ENCODE measurements at regions not wholly inside any gene's neighbourhood (a gene's known extent, or its start where the extent isn't known, plus 50 kb on each side); places are given as distances from the start of the nearest gene placed in this dataset.
"Not testable (repeated sequence)": the region's sequence is repeated elsewhere in the genome, so short reads cannot be mapped to it uniquely, and the experiment has no call there.

DNA sequence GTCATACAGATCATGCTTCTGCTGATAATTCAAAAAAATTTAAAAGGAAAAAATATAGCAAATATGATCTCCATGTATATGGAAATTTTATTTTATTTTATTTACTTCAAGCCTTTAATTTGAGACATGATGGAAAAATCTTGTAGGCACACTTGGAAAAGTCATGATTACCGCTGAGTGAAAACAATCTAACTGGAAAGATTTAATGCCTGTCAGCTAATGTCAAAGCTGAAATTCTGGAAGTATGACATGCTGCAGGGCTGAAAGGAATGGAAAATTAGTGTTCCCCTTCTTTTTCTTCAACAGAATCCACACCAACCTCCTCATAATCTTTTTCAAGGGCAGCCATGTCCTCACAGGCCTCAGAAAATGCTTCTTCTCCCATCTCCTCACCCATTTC, 58.2 kb downstream of the RPRM start:
- Histone ChIP-seq H3K9ac (ENCODE audit: low read length in 5 of 5) (no peak overlapping the region), H3K9me3 (ENCODE audit: control insufficient read depth in 5 of 5, low read length in 5 of 5) (no peaks in the 10 kb centered on the region), H3K36me3 (ENCODE audit: control insufficient read depth in 5 of 5, insufficient read depth in 5 of 5, low read length in 5 of 5) (no peaks in the 10 kb centered on the region), H3K4me3 (ENCODE audit: low read depth in 1 of 5, low read length in 5 of 5) (no peak overlapping the region), H3K27me3 (ENCODE audit: control insufficient read depth in 5 of 5, insufficient read depth in 4 of 5, low read length in 5 of 5) (no peaks in the 10 kb centered on the region), H3K4me1 (ENCODE audit: control insufficient read depth in 5 of 5, insufficient read depth in 5 of 5, low read length in 5 of 5) (no peaks in the 10 kb centered on the region), H3K27ac (ENCODE audit: low read depth, low read length) (no peak overlapping the region)

DNA sequence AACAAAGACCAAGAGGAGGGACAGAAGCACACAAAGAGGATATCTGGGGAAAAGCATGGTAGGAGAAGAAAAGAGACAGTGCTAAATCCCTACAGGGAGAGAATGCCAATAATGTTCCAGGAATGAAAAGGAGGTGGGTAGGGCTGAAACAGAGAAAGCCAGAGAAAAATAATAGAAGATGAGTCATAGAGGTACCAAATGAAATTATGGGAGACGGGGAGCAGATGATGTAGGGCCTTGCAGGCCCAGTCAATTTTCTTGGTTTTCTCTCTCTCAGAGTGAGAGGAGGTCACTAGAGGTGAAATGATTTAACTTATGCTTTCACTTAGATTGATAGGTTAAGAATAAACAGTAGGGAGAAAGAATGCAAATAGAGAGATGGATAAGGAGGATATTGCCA, 61.5 kb downstream of the RPRM start:
- no peak overlapping the region for H3K4me3 ChIP-seq (ENCODE audit: low read depth in 1 of 5, low read length in 5 of 5)
- no peak overlapping the region for H3K9ac ChIP-seq (ENCODE audit: low read length in 5 of 5)
- no peak overlapping the region for H3K27ac ChIP-seq (ENCODE audit: low read depth, low read length)
- H3K36me3 ChIP-seq (ENCODE audit: control insufficient read depth in 5 of 5, insufficient read depth in 5 of 5, low read length in 5 of 5): no peaks in the 10 kb centered on the region
- H3K4me1 ChIP-seq (ENCODE audit: control insufficient read depth in 5 of 5, insufficient read depth in 5 of 5, low read length in 5 of 5): no peaks in the 10 kb centered on the region
- no peaks in the 10 kb centered on the region for H3K27me3 ChIP-seq (ENCODE audit: control insufficient read depth in 5 of 5, insufficient read depth in 4 of 5, low read length in 5 of 5)
- H3K9me3 ChIP-seq (ENCODE audit: control insufficient read depth in 5 of 5, low read length in 5 of 5): no peaks in the 10 kb centered on the region

DNA sequence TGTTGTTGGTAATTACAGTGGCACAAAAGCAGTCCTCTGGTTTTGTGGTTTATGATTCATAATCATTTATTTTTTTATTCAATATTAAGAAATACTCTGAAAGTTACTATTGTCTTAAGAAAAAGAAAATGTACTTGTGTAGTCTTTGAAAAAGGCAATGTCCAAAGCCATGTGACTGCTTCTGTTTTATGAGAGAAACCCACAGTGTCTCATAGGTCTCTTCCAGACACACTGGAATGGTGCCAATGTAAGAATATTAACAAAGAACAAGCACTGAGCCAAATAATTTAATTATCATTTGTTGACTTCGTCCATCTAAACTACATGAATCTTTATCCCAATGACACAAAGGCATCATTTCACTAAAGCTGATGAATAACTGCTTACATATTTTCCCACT, 62.5 kb downstream of the RPRM start:
- Histone ChIP-seq H3K4me3 (ENCODE audit: low read depth in 1 of 5, low read length in 5 of 5) (no peak overlapping the region), H3K27me3 (ENCODE audit: control insufficient read depth in 5 of 5, insufficient read depth in 4 of 5, low read length in 5 of 5) (no peaks in the 10 kb centered on the region), H3K4me1 (ENCODE audit: control insufficient read depth in 5 of 5, insufficient read depth in 5 of 5, low read length in 5 of 5) (no peaks in the 10 kb centered on the region), H3K27ac (ENCODE audit: low read depth, low read length) (no peak overlapping the region), H3K9ac (ENCODE audit: low read length in 5 of 5) (no peak overlapping the region), H3K36me3 (ENCODE audit: control insufficient read depth in 5 of 5, insufficient read depth in 5 of 5, low read length in 5 of 5) (no peaks in the 10 kb centered on the region), H3K9me3 (ENCODE audit: control insufficient read depth in 5 of 5, low read length in 5 of 5) (no peaks in the 10 kb centered on the region)

DNA sequence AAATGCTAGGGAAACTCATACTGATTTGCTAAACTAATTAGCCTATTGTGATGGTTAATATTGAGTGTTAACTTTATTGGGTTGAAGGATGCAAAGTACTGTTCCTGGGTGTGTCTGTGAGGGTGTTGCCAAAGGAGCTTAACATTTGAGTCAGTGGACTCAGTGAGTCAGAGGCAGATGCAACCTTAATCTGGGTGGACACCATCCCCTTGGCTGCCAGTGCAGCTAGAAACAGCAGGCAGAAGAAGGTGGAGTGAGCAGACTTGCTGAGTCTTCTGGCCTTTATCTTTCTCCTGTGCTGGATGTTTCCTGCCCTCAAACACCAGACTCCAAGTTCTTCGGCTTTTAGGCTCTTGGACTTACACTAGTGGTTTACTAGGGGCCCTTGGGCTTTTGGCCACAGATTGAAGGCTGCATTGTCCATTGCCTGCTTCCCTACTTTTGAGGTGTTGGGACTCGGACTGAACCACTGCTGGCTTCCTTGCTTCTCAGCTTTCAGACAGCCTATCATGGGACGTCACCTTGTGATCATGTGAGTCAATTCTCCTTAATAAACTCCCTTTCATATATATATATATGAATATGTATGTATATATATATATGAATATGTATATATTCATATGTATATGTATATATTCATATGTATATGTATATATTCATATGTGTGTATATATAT, 69.7 kb downstream of the RPRM start:
- Histone ChIP-seq H3K27ac (ENCODE audit: low read depth, low read length) (no peak overlapping the region), H3K36me3 (ENCODE audit: control insufficient read depth in 5 of 5, insufficient read depth in 5 of 5, low read length in 5 of 5) (no peaks in the 10 kb centered on the region), H3K9me3 (ENCODE audit: control insufficient read depth in 5 of 5, low read length in 5 of 5) (no peaks in the 10 kb centered on the region), H3K4me1 (ENCODE audit: control insufficient read depth in 5 of 5, insufficient read depth in 5 of 5, low read length in 5 of 5) (no peaks in the 10 kb centered on the region), H3K9ac (ENCODE audit: low read length in 5 of 5) (no peak overlapping the region), H3K27me3 (ENCODE audit: control insufficient read depth in 5 of 5, insufficient read depth in 4 of 5, low read length in 5 of 5) (no peaks in the 10 kb centered on the region), H3K4me3 (ENCODE audit: low read depth in 1 of 5, low read length in 5 of 5) (no peak overlapping the region)

DNA sequence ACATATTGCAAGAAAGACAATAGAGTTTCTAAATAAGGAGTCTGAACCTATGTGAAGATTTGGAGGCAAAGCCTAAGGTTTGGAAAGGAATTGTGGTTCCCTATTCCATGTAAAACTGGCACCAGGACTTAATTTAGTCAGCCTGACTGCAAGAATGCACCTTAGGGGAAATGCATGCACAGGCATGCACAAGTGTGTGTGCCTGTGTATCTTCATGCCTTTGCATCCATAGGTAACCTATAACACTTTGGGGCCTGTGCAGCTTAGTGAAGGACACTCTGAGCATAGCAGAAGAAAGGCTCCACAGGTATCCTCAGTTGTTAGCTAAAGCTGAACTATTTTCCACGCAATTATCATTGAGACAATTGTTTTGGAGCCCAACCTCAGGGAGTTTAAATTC, 73.4 kb downstream of the RPRM start:
- no peak overlapping the region for H3K27ac ChIP-seq (ENCODE audit: low read depth, low read length)
- no peak overlapping the region for H3K4me3 ChIP-seq (ENCODE audit: low read depth in 1 of 5, low read length in 5 of 5)
- no peak overlapping the region for H3K9ac ChIP-seq (ENCODE audit: low read length in 5 of 5)
- no peaks in the 10 kb centered on the region for H3K36me3 ChIP-seq (ENCODE audit: control insufficient read depth in 5 of 5, insufficient read depth in 5 of 5, low read length in 5 of 5)
- no peaks in the 10 kb centered on the region for H3K27me3 ChIP-seq (ENCODE audit: control insufficient read depth in 5 of 5, insufficient read depth in 4 of 5, low read length in 5 of 5)
- no peaks in the 10 kb centered on the region for H3K9me3 ChIP-seq (ENCODE audit: control insufficient read depth in 5 of 5, low read length in 5 of 5)
- no peaks in the 10 kb centered on the region for H3K4me1 ChIP-seq (ENCODE audit: control insufficient read depth in 5 of 5, insufficient read depth in 5 of 5, low read length in 5 of 5)

DNA sequence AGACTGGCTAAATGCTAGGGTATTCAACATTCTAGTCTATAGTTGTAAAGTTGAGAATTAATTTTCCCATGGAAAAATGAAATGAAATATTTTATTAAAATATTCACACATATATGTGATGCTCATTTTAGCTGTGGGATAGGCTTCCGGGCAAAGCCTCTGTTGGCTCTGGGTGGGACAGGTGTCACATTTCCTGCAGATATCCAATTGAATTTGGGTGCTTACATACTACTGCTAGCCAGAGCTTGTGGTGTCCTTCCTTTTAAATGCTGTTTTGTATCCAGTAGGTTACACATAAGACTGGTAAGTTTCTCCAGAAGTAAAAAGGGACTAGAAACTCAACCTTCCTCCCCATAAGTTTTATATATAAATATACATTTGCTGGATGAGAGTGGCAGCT, 73.8 kb downstream of the RPRM start:
- Histone ChIP-seq H3K9me3 (ENCODE audit: control insufficient read depth in 5 of 5, low read length in 5 of 5) (no peaks in the 10 kb centered on the region), H3K4me3 (ENCODE audit: low read depth in 1 of 5, low read length in 5 of 5) (no peak overlapping the region), H3K4me1 (ENCODE audit: control insufficient read depth in 5 of 5, insufficient read depth in 5 of 5, low read length in 5 of 5) (no peaks in the 10 kb centered on the region), H3K27ac (ENCODE audit: low read depth, low read length) (no peak overlapping the region), H3K27me3 (ENCODE audit: control insufficient read depth in 5 of 5, insufficient read depth in 4 of 5, low read length in 5 of 5) (no peaks in the 10 kb centered on the region), H3K9ac (ENCODE audit: low read length in 5 of 5) (no peak overlapping the region), H3K36me3 (ENCODE audit: control insufficient read depth in 5 of 5, insufficient read depth in 5 of 5, low read length in 5 of 5) (no peaks in the 10 kb centered on the region)

DNA sequence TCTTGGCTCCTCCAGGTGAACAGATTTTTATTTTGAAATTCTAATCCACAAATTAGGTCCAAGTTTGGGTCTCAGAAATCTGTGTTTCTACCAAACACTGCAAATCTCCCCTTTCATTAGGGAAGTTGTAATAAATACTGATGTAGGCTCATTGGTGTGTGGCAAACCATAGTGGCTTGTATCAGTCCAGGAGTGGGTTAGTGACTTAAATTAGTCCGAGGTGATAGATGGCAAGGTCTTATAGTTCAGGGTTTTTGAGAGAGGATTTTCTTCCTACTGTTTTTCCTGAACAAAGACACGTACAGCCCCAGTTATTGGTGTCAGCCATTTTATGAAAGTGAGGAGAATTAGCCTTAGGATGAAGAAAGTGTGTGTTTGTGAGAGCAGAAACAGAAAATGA, 74.6 kb downstream of the RPRM start:
- H3K4me1 ChIP-seq (ENCODE audit: control insufficient read depth in 5 of 5, insufficient read depth in 5 of 5, low read length in 5 of 5): no peaks in the 10 kb centered on the region
- H3K4me3 ChIP-seq (ENCODE audit: low read depth in 1 of 5, low read length in 5 of 5): no peak overlapping the region
- no peak overlapping the region for H3K9ac ChIP-seq (ENCODE audit: low read length in 5 of 5)
- no peaks in the 10 kb centered on the region for H3K27me3 ChIP-seq (ENCODE audit: control insufficient read depth in 5 of 5, insufficient read depth in 4 of 5, low read length in 5 of 5)
- H3K9me3 ChIP-seq (ENCODE audit: control insufficient read depth in 5 of 5, low read length in 5 of 5): no peaks in the 10 kb centered on the region
- H3K27ac ChIP-seq (ENCODE audit: low read depth, low read length): no peak overlapping the region
- no peaks in the 10 kb centered on the region for H3K36me3 ChIP-seq (ENCODE audit: control insufficient read depth in 5 of 5, insufficient read depth in 5 of 5, low read length in 5 of 5)

DNA sequence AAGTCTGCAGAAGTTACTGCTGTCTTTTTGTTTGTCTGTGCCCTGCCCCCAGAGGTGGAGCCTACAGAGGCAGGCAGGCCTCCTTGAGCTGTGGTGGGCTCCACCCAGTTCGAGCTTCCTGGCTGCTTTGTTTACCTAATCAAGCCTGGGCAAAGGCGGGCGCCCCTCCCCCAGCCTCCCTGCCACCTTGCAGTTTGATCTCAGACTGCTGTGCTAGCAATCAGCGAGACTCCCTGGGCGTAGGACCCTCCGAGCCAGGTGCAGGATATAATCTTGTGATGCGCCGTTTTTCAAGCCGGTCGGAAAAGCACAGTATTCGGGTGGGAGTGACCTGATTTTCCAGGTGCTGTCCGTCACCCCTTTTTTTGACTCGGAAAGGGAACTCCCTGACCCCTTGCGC, 75.2 kb downstream of the RPRM start:
- H3K4me3 ChIP-seq (ENCODE audit: low read depth in 1 of 5, low read length in 5 of 5); H3K36me3 ChIP-seq (ENCODE audit: control insufficient read depth in 5 of 5, insufficient read depth in 5 of 5, low read length in 5 of 5); H3K27me3 ChIP-seq (ENCODE audit: control insufficient read depth in 5 of 5, insufficient read depth in 4 of 5, low read length in 5 of 5); H3K4me1 ChIP-seq (ENCODE audit: control insufficient read depth in 5 of 5, insufficient read depth in 5 of 5, low read length in 5 of 5); H3K27ac ChIP-seq (ENCODE audit: low read depth, low read length); H3K9ac ChIP-seq (ENCODE audit: low read length in 5 of 5); H3K9me3 ChIP-seq (ENCODE audit: control insufficient read depth in 5 of 5, low read length in 5 of 5): not testable (repeated sequence)

DNA sequence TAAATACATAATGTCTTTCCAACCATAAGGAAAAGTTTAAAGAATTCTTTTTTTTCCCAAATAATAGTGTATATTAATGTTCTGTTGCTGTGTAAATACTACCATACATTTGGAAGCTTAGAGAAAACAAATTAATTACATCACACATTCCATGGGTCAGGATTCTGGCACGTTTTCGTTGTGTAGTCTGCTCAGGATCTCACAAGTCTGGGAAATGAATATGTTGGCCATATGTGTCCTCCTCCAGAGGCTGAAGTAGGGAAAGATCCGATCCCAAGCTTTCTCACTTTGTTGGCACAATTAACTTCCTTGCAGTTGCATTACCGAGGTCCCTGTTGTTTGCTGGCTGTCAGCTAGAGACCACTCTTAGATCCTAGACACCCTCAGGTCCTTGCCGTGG, 83.9 kb downstream of the RPRM start:
- no peak overlapping the region for H3K9ac ChIP-seq (ENCODE audit: low read length in 5 of 5)
- H3K36me3 ChIP-seq (ENCODE audit: control insufficient read depth in 5 of 5, insufficient read depth in 5 of 5, low read length in 5 of 5): no peaks in the 10 kb centered on the region
- peaks cover 0 to 4% (median 0%) of the 10 kb centered on the region in 5 donors for H3K9me3 ChIP-seq (ENCODE audit: control insufficient read depth in 5 of 5, low read length in 5 of 5)
- no peaks in the 10 kb centered on the region for H3K27me3 ChIP-seq (ENCODE audit: control insufficient read depth in 5 of 5, insufficient read depth in 4 of 5, low read length in 5 of 5)
- H3K4me3 ChIP-seq (ENCODE audit: low read depth in 1 of 5, low read length in 5 of 5): no peak overlapping the region
- no peaks in the 10 kb centered on the region for H3K4me1 ChIP-seq (ENCODE audit: control insufficient read depth in 5 of 5, insufficient read depth in 5 of 5, low read length in 5 of 5)
- H3K27ac ChIP-seq (ENCODE audit: low read depth, low read length): no peak overlapping the region

DNA sequence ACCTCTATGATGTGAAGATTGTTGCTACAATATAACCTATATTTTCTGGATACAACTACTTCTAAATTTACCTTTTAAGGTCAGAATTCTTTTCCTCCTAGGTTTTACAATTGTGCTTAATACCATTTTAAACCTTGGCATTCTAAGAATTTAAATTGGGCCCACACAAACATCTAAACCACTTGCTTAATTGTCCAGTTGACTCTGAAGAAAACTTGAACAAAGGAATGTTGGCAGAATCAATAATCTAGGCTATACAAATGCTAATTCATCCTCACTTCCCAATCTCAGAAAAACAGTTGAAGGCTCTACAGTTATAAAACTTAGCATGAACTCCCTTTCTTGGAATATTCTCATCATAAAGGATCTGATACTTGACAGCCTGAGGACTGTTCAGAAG, 84.3 kb downstream of the RPRM start:
- Histone ChIP-seq H3K27me3 (ENCODE audit: control insufficient read depth in 5 of 5, insufficient read depth in 4 of 5, low read length in 5 of 5) (no peaks in the 10 kb centered on the region), H3K4me1 (ENCODE audit: control insufficient read depth in 5 of 5, insufficient read depth in 5 of 5, low read length in 5 of 5) (no peaks in the 10 kb centered on the region), H3K36me3 (ENCODE audit: control insufficient read depth in 5 of 5, insufficient read depth in 5 of 5, low read length in 5 of 5) (no peaks in the 10 kb centered on the region), H3K9ac (ENCODE audit: low read length in 5 of 5) (no peak overlapping the region), H3K9me3 (ENCODE audit: control insufficient read depth in 5 of 5, low read length in 5 of 5) (peaks cover 0 to 4% (median 0%) of the 10 kb centered on the region in 5 donors), H3K4me3 (ENCODE audit: low read depth in 1 of 5, low read length in 5 of 5) (no peak overlapping the region), H3K27ac (ENCODE audit: low read depth, low read length) (no peak overlapping the region)

DNA sequence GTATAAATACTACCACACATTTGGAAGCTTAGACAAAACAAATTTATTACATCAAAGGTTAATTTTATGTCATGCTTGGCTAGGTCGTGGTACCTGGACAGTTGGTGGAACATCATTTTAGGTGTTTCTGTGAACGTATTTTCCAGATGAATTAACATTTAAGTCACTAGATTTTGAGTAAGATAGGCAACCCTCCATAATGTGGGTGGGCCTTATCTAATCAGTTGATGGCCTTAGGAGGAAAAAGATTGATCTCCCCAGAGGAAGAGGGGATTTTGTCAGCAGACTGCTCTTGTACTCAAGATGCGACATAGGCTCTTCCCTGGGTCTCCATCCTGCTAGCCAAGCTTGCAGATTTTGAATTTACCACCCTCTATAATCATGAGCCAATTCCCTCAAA, 85.0 kb downstream of the RPRM start:
- H3K27ac ChIP-seq (ENCODE audit: low read depth, low read length): no peak overlapping the region
- no peak overlapping the region for H3K4me3 ChIP-seq (ENCODE audit: low read depth in 1 of 5, low read length in 5 of 5)
- no peaks in the 10 kb centered on the region for H3K4me1 ChIP-seq (ENCODE audit: control insufficient read depth in 5 of 5, insufficient read depth in 5 of 5, low read length in 5 of 5)
- H3K27me3 ChIP-seq (ENCODE audit: control insufficient read depth in 5 of 5, insufficient read depth in 4 of 5, low read length in 5 of 5): no peaks in the 10 kb centered on the region
- no peak overlapping the region for H3K9ac ChIP-seq (ENCODE audit: low read length in 5 of 5)
- no peaks in the 10 kb centered on the region for H3K36me3 ChIP-seq (ENCODE audit: control insufficient read depth in 5 of 5, insufficient read depth in 5 of 5, low read length in 5 of 5)
- H3K9me3 ChIP-seq (ENCODE audit: control insufficient read depth in 5 of 5, low read length in 5 of 5): peaks cover 0 to 4% (median 0%) of the 10 kb centered on the region in 5 donors

Measured in subcutaneous abdominal adipose tissue (tissue), 5 donors.